BJ (cell line): ENCODE measurements at regions not wholly inside any gene's neighbourhood (a gene's known extent, or its start where the extent isn't known, plus 50 kb on each side); places are given as distances from the start of the nearest gene placed in this dataset.
A peak's percentile ranks its signal among the peaks of the same experiment; 100 is the strongest.
"Not testable (repeated sequence)": the region's sequence is repeated elsewhere in the genome, so short reads cannot be mapped to it uniquely, and the experiment has no call there.

Experiments
- CTCF ChIA-PET: fragments of 350-600 bp; formaldehyde crosslinking; extraction: SDS; loops from one replicate; lab custom pipeline; 2021; ENCODE audit warnings: antibody characterized with exemption, inconsistent platforms; lab: Yijun Ruan, JAX
- POLR2A ChIA-PET: fragments of 300-600 bp; sonication (Branson Sonifier 250); formaldehyde crosslinking; extraction: SDS; loops from one replicate; lab custom pipeline; 2021; ENCODE audit warnings: antibody characterized with exemption; lab: Charles Lee
- DNase-seq: peaks from one replicate; pipeline ENCODE4 v3.0.0-alpha.2; 2011; ENCODE audit warnings: low read depth
- H3K27me3 ChIP-seq: 2 replicates; pipeline ENCODE4 v1.6.0; 2011; ENCODE audit warnings: low read length; ENCODE audit not compliant: control insufficient read depth, insufficient read depth
- H3K36me3 ChIP-seq: 2 replicates; pipeline ENCODE4 v1.5.1; 2011; ENCODE audit warnings: low read length; ENCODE audit not compliant: control insufficient read depth, insufficient read depth
- H3K4me3 ChIP-seq: 2 replicates; pipeline ENCODE4 v1.5.1; 2011; ENCODE audit warnings: low read depth, mild to moderate bottlenecking, control low read depth, low read length
- TF ChIP-seq, protein P1 (sequence below): IDR thresholded peaks from 2 replicates; pipeline ENCODE4 v1.5.1; 2011; ENCODE audit warnings: low read depth, mild to moderate bottlenecking, control low read depth, inconsistent platforms, low read length, moderate library complexity; ENCODE audit not compliant: insufficient read depth

DNA sequence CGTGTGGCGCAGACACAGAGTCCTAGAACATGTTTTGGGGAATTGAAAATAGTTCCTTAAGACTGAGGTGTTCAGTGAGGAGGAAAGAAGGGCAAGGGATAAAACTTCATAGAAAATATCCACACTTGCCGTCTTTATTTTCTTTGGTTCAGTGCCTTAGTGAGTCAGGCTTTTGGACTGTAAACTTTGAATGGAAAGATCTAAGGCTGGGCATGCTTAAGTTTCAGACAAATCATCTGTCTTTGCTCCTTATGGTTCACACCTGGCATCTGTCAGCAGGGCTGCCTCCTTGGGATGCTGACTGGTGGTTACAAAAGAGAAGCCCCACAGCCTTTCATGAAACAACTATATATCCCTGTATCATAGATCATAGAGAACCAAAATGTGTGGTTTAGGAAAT lies 136.3 kb upstream of the PRICKLE1 start:
- peak; percentile 39 for DNase-seq
- no peaks in the 10 kb centered on the region for H3K27me3 ChIP-seq
- ChIA-PET POLR2A (no interaction called here), CTCF (no interaction called here)
- H3K4me3 ChIP-seq = no peak overlapping the region
- TF ChIP-seq, protein P1, sequence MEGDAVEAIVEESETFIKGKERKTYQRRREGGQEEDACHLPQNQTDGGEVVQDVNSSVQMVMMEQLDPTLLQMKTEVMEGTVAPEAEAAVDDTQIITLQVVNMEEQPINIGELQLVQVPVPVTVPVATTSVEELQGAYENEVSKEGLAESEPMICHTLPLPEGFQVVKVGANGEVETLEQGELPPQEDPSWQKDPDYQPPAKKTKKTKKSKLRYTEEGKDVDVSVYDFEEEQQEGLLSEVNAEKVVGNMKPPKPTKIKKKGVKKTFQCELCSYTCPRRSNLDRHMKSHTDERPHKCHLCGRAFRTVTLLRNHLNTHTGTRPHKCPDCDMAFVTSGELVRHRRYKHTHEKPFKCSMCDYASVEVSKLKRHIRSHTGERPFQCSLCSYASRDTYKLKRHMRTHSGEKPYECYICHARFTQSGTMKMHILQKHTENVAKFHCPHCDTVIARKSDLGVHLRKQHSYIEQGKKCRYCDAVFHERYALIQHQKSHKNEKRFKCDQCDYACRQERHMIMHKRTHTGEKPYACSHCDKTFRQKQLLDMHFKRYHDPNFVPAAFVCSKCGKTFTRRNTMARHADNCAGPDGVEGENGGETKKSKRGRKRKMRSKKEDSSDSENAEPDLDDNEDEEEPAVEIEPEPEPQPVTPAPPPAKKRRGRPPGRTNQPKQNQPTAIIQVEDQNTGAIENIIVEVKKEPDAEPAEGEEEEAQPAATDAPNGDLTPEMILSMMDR = no peak
- no peaks in the 10 kb centered on the region for H3K36me3 ChIP-seq

DNA sequence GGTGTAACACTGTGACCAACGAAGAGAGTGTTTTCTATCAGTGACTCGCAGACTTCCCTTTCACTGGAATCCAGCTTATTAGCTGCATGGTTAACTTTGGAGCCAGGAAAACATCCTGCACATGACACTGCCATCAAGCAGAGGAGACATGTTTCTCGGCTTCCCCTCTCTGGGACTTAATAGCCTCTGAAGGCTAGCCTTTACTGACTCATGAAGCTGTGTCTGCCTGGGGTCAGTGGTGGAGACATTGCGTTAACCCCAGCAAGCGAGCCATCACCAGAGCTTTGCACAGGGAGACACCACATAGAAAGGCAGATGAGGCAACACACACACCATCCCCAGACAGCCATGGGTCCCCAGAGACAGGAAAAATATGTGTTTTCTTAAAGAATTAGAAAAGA lies 126.9 kb upstream of the PRICKLE1 start:
- Histone ChIP-seq H3K27me3 (no peaks in the 10 kb centered on the region), H3K36me3 (no peaks in the 10 kb centered on the region), H3K4me3 (no peak overlapping the region)
- TF ChIP-seq, protein P1 = no peak
- ChIA-PET POLR2A (no interaction called here), CTCF (no interaction called here)
- DNase-seq = peak; percentile 13

DNA sequence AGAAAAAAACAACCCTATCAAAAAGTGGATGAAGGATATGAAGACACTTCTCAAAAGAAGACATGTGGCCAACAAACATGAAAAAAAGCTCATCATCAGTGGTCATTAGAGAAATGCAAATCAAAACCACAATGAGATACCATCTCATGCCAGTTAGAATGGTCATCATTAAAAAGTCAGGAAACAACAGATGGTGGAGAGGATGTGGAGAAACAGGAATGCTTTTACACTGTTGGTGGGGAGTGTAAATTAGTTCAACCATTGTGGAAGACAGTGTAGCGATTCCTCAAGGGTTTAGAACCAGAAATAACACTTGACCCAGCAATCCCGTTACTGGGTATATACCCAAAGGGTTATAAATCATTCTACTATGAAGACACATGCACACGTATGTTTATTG lies 124.0 kb upstream of the PRICKLE1 start:
- POLR2A ChIA-PET, CTCF ChIA-PET, H3K36me3 ChIP-seq, DNase-seq, H3K4me3 ChIP-seq, H3K27me3 ChIP-seq: not testable (repeated sequence)

DNA sequence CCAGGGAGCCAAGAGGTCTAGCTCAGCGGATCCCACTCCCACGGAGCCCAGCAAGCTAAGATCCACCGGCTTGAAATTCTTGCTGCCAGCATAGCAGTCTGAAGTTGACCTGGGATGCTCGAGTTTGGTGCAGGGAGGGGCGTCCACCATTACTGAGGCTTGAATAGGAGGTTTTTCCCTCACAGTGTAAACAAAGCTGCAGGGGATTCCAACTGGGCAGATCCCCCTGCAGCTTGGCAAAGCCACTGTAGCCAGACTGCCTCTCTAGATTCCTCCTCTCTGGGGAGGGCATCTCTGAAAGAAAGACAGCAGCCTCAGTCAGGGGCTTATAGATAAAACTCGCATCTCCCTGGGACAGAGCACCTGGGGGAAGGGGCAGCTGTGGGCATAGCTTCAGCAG lies 118.8 kb upstream of the PRICKLE1 start:
- H3K4me3 ChIP-seq, POLR2A ChIA-PET, H3K27me3 ChIP-seq, H3K36me3 ChIP-seq, DNase-seq: not testable (repeated sequence)
- CTCF ChIA-PET = interaction anchor here (0.6 kb wide), 1 partner anchor 355 kb away, joined by 5 read pairs; no protein-coding TSS in a partner anchor

DNA sequence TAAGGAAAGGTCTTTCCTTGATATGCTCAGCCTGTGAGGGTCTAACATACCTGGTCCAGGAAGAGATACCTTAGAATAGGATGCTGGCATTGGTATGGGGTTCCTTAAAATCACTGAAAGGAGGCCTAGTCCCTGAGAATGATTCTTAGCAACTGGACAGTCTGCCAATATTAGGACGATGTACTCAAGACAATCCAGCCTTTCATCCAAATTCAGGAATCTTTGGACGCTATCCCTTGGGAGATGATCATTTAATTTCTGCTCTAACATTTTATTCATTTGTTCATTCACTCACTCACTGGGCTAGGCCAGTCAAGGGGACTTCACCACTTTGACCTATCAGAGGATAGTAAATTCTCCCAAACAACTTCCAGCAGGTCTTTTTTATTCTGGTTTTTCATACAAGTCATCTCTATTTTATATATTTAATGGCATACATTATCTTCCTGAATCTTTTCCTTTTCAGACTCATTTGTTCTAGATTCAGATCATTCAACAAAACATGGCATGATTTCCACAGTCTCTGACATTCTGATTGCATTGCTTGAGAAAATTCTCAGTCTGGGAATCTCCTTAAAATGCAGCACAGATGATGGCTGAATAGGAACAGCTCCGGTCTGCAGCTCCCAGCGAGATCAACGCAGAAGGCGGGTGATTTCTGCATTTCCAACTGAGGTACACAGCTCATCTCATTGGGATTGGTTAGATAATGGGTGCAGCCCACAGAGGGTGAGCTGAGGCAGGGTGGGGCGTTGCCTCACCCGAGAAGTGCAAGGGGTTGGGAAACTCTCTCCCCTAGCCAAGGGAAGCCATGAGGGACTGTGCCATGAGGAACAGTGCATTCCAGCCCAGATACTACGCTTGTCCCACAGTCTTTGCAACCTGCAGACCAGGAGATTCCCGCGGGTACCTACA lies 118.0 kb upstream of the PRICKLE1 start:
- TF ChIP-seq, protein P1 = no peak
- ChIA-PET CTCF (no interaction called here), POLR2A (no interaction called here)
- no peaks in the 10 kb centered on the region for H3K36me3 ChIP-seq
- peaks cover 2% of the 10 kb centered on the region; the same call in 1 of the 2 replicates for H3K27me3 ChIP-seq
- DNase-seq = no peak
- H3K4me3 ChIP-seq = no peak overlapping the region

DNA sequence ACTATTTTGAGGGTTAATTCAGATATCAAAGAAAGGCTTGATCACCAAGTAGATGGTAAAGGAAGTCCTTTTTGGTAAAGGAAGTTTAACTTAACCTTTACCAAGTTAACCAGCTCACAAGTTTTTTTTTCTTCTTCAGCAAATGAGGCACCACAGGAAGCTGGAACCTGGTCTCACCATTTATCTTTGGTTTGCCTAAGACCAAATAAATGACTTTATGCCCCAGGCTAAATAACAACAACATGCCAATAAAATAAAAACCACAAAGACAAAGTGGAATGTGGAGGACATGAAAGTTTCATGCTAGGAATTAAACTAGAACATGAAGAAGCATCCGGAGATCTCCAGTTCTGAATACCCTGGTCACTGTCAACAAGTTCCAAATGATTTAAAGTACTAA lies 116.8 kb upstream of the PRICKLE1 start:
- Histone ChIP-seq H3K27me3 (peaks cover 2% of the 10 kb centered on the region; the same call in 1 of the 2 replicates), H3K36me3 (no peaks in the 10 kb centered on the region), H3K4me3 (no peak overlapping the region)
- ChIA-PET POLR2A (no interaction called here), CTCF (interaction anchor here (0.6 kb wide), 2 partner anchors 135 to 194 kb away, joined by 3 to 4 read pairs; no protein-coding TSS in a partner anchor)
- TF ChIP-seq, protein P1 = no peak
- peak; percentile 43 for DNase-seq
